Upper lobe of left lung (tissue), 6 donors: ENCODE measurements at regions not wholly inside any gene's neighbourhood (a gene's known extent, or its start where the extent isn't known, plus 50 kb on each side); places are given as distances from the start of the nearest gene placed in this dataset.
A peak's percentile ranks its signal among the peaks of the same experiment; 100 is the strongest.
"Not testable (repeated sequence)": the region's sequence is repeated elsewhere in the genome, so short reads cannot be mapped to it uniquely, and the experiment has no call there.

Experiments
- ATAC-seq, 2 donors: fragments of 200-7000 bp; cut with Tn5 transposase; one replicate each; pipeline ENCODE4 v1.9.1; 2022; ENCODE audit warnings: mild to moderate bottlenecking in 2 of 2, moderate library complexity in 2 of 2; ENCODE audit not compliant: low FRiP score in 2 of 2
- DNase-seq, 2 donors: peaks; one replicate each; pipeline ENCODE4 v3.0.0-alpha.2; 2019 to 2020
- H3K27ac ChIP-seq, 4 donors: fragments of 200-600 bp; sonication (generic); one replicate each; pipeline ENCODE4 v1.5.1; 2016 to 2019
- H3K27me3 ChIP-seq, 4 donors: fragments of 200-600 bp; sonication (generic); one replicate each; pipeline ENCODE4 v1.5.1; 2017 to 2019
- H3K36me3 ChIP-seq, 4 donors: fragments of 200-600 bp; sonication (generic); one replicate each; pipeline ENCODE4 v1.5.1; 2016 to 2019
- H3K4me1 ChIP-seq, 4 donors: fragments of 200-600 bp; sonication (generic); one replicate each; pipeline ENCODE4 v1.5.1; 2018 to 2019
- H3K4me3 ChIP-seq, 4 donors: fragments of 200-600 bp; sonication (generic); one replicate each; pipeline ENCODE4 v1.5.1; 2017 to 2019; ENCODE audit warnings: mild to moderate bottlenecking in 2 of 4, moderate library complexity in 1 of 4
- H3K9me3 ChIP-seq, 4 donors: fragments of 200-600 bp; sonication (generic); one replicate each; pipeline ENCODE4 v1.5.1; 2018 to 2019
- EP300 ChIP-seq, 4 donors: sonication (generic); formaldehyde crosslinking; IDR thresholded peaks; one replicate each; pipeline ENCODE4 v1.5.1; 2017; ENCODE audit warnings: antibody characterized with exemption in 4 of 4, control low read depth in 2 of 4
- POLR2A ChIP-seq, 4 donors: fragments of 450-650 bp; IDR thresholded peaks; one replicate each; pipeline ENCODE4 v1.5.1; 2016 to 2017; ENCODE audit warnings: antibody characterized with exemption in 4 of 4, mild to moderate bottlenecking in 2 of 4
- POLR2AphosphoS5 ChIP-seq, 2 donors: sonication (generic); formaldehyde crosslinking; IDR thresholded peaks; one replicate each; pipeline ENCODE4 v1.5.1; 2017; ENCODE audit warnings: antibody characterized with exemption in 2 of 2
- WGBS, 2 donors: methylation state at CpG; one replicate each; pipeline ENCODE4 v1.1.5; 2017 to 2018; 5-methylcytosine and 5-hydroxymethylcytosine counted together
- TF ChIP-seq, protein P1 (sequence below), 6 experiments: fragments of 450-650 bp in 4 of 6; fragments of 200-600 bp in 2 of 6; sonication (generic) in 2 of 6; IDR thresholded peaks; one replicate each; pipeline ENCODE4 v1.5.1; 2016 to 2019; ENCODE audit warnings: antibody characterized with exemption in 6 of 6
- donor health status: DM: no; HTN: no; CAD: no; lungs with moderate emphysema.
- donor health status: DM: no; HTN: yes; CAD: no; lungs with severe emphysema.

DNA sequence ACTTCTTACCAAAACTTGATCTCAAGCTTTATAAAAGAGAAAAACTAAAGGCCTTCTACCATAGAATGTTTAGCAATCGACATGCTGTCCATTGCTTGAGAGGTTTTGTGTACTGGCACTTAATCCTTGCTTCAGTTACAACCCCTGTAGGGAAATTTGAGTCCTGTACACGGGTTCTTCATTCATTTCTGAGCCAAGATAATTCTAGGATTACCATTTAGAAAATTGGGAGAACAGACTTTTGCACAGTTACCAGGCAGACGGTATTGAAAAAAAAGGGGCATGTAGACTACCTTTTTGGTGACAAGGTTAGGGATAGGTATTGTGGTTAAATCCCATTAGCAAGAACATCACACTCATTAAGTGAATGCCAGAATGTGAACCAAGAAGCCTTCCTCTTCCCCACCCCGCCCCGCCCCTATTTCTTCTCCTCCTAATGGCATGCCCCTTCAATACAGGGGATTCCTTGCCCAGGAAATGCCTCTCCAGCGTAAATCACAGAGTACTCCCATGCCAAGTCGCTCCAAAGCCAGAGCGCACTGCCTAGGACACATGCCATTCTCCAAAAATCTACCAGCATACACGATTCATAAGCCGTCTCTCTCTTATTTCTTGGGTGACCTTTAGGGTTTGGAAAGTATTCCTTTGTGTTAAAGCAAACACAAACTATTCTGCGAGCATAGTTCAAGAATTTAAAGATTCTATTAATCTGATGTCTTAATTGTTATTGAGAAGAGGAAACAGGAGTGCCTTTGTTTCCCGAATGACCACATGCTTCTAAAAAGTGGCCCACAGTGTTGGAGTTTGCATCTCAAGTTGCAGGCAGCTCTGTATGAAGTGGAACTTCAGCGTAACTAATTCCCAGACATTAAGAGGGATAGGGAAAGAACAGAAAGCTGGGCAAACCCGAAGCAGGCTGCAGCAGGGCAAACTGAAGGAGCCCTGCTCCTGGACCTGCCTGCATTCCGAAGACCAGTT, 164.0 kb upstream of the NR2F2 start:
- TF ChIP-seq, protein P1, sequence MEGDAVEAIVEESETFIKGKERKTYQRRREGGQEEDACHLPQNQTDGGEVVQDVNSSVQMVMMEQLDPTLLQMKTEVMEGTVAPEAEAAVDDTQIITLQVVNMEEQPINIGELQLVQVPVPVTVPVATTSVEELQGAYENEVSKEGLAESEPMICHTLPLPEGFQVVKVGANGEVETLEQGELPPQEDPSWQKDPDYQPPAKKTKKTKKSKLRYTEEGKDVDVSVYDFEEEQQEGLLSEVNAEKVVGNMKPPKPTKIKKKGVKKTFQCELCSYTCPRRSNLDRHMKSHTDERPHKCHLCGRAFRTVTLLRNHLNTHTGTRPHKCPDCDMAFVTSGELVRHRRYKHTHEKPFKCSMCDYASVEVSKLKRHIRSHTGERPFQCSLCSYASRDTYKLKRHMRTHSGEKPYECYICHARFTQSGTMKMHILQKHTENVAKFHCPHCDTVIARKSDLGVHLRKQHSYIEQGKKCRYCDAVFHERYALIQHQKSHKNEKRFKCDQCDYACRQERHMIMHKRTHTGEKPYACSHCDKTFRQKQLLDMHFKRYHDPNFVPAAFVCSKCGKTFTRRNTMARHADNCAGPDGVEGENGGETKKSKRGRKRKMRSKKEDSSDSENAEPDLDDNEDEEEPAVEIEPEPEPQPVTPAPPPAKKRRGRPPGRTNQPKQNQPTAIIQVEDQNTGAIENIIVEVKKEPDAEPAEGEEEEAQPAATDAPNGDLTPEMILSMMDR (IDR thresholded peaks at IDR 0.05), result no peak
- H3K27ac ChIP-seq, result no peak overlapping the region
- ATAC-seq (no peak), DNase-seq (no peak)
- H3K4me1 ChIP-seq, result peaks cover 0 to 3% (median 0%) of the 10 kb centered on the region in 4 donors
- H3K27me3 ChIP-seq, result no peaks in the 10 kb centered on the region
- H3K36me3 ChIP-seq, result no peaks in the 10 kb centered on the region
- WGBS, 2 donors, result 61 to 66% methylated on average over 15 of the region's 15 CpGs
- no peaks in the 10 kb centered on the region for H3K9me3 ChIP-seq
- H3K4me3 ChIP-seq, result no peak overlapping the region

DNA sequence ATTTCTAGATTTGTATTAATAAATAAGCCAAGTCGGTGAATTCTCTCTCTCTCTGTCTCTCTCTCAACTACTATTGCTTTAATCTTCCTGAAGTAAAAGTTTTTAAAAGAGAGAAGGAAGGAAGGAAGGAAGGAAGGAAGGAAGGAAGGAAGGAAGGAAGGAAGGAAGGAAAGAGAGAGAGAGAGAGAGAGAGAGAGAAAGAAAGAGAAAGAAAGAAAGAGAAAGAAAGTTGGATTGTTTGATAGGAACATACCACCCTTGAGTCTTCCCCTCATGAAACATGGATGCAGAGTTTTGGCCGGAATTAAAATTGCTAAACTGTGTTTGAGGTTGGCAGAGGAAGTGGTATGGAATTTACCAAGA, 159.9 kb upstream of the NR2F2 start:
- not testable (repeated sequence) for H3K4me1 ChIP-seq, ATAC-seq

DNA sequence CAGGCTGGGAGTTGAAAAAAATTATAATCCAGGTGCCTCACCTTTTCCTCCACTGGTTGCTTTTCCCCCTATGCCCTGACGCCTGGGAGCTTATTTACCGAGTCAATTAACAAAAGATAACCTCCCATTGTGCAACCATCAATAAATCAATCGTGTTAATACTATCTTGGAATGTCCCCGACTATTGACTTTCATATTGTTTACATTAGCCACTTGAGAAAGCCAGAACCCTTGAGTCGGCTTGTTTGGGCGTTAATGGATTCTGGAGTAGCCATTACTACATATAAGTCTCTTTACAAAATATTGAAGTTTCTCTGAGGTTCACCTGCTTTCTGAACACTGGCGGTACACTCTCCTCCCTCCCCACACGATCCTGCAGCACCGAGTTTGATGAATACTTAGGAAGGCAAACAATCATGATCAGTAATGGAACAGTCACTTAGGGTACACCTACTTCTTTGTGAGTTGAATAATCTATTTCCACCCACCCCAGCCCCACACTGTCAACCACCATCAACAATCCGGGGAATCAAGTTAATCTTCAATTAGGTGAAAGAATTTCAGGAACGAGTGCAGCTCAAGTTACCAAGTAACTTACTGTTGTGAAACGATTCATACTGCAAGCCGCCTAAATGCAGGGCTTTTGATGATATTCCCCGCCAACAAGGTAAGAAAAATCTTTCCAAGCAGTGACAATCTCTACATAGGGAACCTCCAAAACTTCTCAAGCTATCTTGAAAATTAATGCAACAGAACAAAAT, 159.3 kb upstream of the NR2F2 start:
- Histone ChIP-seq H3K27ac (peak overlapping the region in 2 of 4 donors; percentile 20 to 41), H3K4me1 (peaks cover 0 to 5% (median 2%) of the 10 kb centered on the region in 4 donors), H3K27me3 (no peaks in the 10 kb centered on the region), H3K36me3 (no peaks in the 10 kb centered on the region), H3K9me3 (no peaks in the 10 kb centered on the region), H3K4me3 (no peak overlapping the region)
- TF ChIP-seq, protein P1 (IDR thresholded peaks at IDR 0.05), result no peak
- TF ChIP-seq POLR2A (IDR thresholded peaks at IDR 0.05) (no peak), EP300 (IDR thresholded peaks at IDR 0.05) (no peak), POLR2AphosphoS5 (IDR thresholded peaks at IDR 0.05) (no peak)
- no peak for ATAC-seq
- WGBS, 2 donors, result 47% methylated on average over 14 of the region's 14 CpGs
- DNase-seq, result no peak

More for the DNA sequence above, 159.9 kb upstream of the NR2F2 start:
- WGBS, 2 donors, result 77 to 80% methylated on average over 2 of the region's 2 CpGs
- H3K9me3 ChIP-seq, DNase-seq, H3K4me3 ChIP-seq, H3K36me3 ChIP-seq, H3K27me3 ChIP-seq, H3K27ac ChIP-seq: not testable (repeated sequence)

DNA sequence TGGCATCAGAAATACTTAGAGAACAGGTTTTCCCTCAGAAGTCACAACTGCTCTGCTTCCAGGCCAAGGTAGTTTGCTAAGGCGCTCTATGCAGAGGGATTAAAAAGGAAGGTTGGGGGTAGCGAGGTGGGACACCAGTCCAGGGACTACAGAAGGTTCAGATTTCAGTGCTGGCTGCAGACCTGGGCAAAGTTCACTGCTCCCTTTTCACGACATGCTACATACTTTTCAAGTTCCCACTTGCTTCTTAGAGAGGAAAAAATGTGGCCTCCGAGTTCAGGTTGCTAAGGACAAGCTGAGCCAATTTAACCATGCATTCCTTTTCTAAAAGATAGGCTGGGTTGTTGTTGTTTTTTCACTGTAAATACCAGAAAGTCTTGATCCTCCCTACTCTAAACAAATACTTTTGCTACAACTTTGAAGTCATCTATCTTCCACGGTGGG, 158.6 kb upstream of the NR2F2 start:
- 46 to 47% methylated on average over 5 of the region's 5 CpGs for WGBS, 2 donors

DNA sequence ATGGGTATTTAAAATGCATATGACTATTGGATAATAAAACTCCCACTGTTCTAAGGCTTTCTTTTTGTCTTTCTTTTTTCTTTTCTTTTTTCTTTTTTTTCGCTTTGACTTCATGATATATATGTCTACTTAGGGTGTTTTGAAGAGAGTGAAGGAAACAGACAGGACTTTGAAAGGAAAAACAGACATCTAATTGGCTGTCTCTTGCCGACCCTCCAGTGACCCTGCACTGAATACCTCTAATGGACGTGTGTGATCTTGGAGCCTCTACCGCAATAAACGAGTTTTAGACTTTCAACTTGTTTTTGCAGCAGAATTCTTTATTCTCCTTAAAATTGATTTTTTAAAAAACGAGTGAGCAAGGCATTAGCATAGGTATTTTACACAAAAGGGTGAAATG, 158.1 kb upstream of the NR2F2 start:
- no peaks in the 10 kb centered on the region for H3K9me3 ChIP-seq
- no peak for DNase-seq
- 69 to 72% methylated on average over 6 of the region's 6 CpGs for WGBS, 2 donors
- no peak overlapping the region for H3K27ac ChIP-seq
- ATAC-seq, result no peak
- TF ChIP-seq POLR2A (IDR thresholded peaks at IDR 0.05), result no peak
- TF ChIP-seq, protein P1 (IDR thresholded peaks at IDR 0.05), result no peak
- no peak for TF ChIP-seq POLR2AphosphoS5 (IDR thresholded peaks at IDR 0.05)
- TF ChIP-seq EP300 (IDR thresholded peaks at IDR 0.05), result no peak
- no peaks in the 10 kb centered on the region for H3K36me3 ChIP-seq
- H3K4me1 ChIP-seq, result peaks cover 0 to 5% (median 2%) of the 10 kb centered on the region in 4 donors
- H3K4me3 ChIP-seq, result no peak overlapping the region
- no peaks in the 10 kb centered on the region for H3K27me3 ChIP-seq

More for the DNA sequence above, 158.6 kb upstream of the NR2F2 start:
- TF ChIP-seq, protein P1 (IDR thresholded peaks at IDR 0.05), result no peak
- TF ChIP-seq POLR2A (IDR thresholded peaks at IDR 0.05) (no peak), EP300 (IDR thresholded peaks at IDR 0.05) (no peak), POLR2AphosphoS5 (IDR thresholded peaks at IDR 0.05) (no peak)
- H3K4me3 ChIP-seq, result no peak overlapping the region
- no peaks in the 10 kb centered on the region for H3K9me3 ChIP-seq
- DNase-seq (no peak), ATAC-seq (no peak)
- H3K4me1 ChIP-seq, result peaks cover 0 to 5% (median 2%) of the 10 kb centered on the region in 4 donors
- no peaks in the 10 kb centered on the region for H3K36me3 ChIP-seq
- no peaks in the 10 kb centered on the region for H3K27me3 ChIP-seq
- no peak overlapping the region for H3K27ac ChIP-seq
